Rectal smooth muscle tissue (tissue), 1 donor: ENCODE measurements at regions not wholly inside any gene's neighbourhood (a gene's known extent, or its start where the extent isn't known, plus 50 kb on each side); places are given as distances from the start of the nearest gene placed in this dataset.

Experiments used
- H3K27ac ChIP-seq: one replicate; pipeline ENCODE4 v1.7.0; 2013; ENCODE audit warnings: low read depth, low read length, inconsistent platforms
- H3K27me3 ChIP-seq: one replicate; pipeline ENCODE4 v1.7.0; 2013; ENCODE audit warnings: low read length; ENCODE audit not compliant: control insufficient read depth, insufficient read depth
- H3K36me3 ChIP-seq: one replicate; pipeline ENCODE4 v1.7.0; 2013; ENCODE audit warnings: low read length; ENCODE audit not compliant: control insufficient read depth, insufficient read depth
- H3K4me1 ChIP-seq: one replicate; pipeline ENCODE4 v1.7.0; 2013; ENCODE audit warnings: low read length; ENCODE audit not compliant: control insufficient read depth, insufficient read depth
- H3K4me3 ChIP-seq: one replicate; pipeline ENCODE4 v1.7.0; 2013; ENCODE audit warnings: low read length
- H3K9ac ChIP-seq: one replicate; pipeline ENCODE4 v1.7.0; 2013; ENCODE audit warnings: low read length

- Histone ChIP-seq H3K4me3 (no peak overlapping the region), H3K9ac (no peak overlapping the region), H3K27ac (no peak overlapping the region), H3K4me1 (no peaks in the 10 kb centered on the region), H3K27me3 (peaks cover 4% of the 10 kb centered on the region), H3K36me3 (no peaks in the 10 kb centered on the region)
Observed at GRCh38 chr14:97022741-97023140, 225.6 kb downstream of the VRK1 start.

GRCh38 chr14:97023871-97024270 lies 226.7 kb downstream of the VRK1 start:
- Histone ChIP-seq H3K4me3 (no peak overlapping the region), H3K36me3 (no peaks in the 10 kb centered on the region), H3K27me3 (peaks cover 4% of the 10 kb centered on the region), H3K27ac (no peak overlapping the region), H3K4me1 (no peaks in the 10 kb centered on the region), H3K9ac (no peak overlapping the region)

GRCh38 chr14:97024300-97024699 lies 227.1 kb downstream of the VRK1 start:
- no peak overlapping the region for H3K4me3 ChIP-seq
- H3K4me1 ChIP-seq, result no peaks in the 10 kb centered on the region
- peaks cover 4% of the 10 kb centered on the region for H3K27me3 ChIP-seq
- no peak overlapping the region for H3K27ac ChIP-seq
- H3K36me3 ChIP-seq, result no peaks in the 10 kb centered on the region
- no peak overlapping the region for H3K9ac ChIP-seq

- H3K27me3 ChIP-seq, result peaks cover 4% of the 10 kb centered on the region
- no peak overlapping the region for H3K9ac ChIP-seq
- no peaks in the 10 kb centered on the region for H3K36me3 ChIP-seq
- H3K4me1 ChIP-seq, result no peaks in the 10 kb centered on the region
- H3K27ac ChIP-seq, result no peak overlapping the region
- H3K4me3 ChIP-seq, result no peak overlapping the region
Observed at GRCh38 chr14:97025722-97026121, 228.5 kb downstream of the VRK1 start.

GRCh38 chr14:97027256-97027999 lies 230.2 kb downstream of the VRK1 start:
- Histone ChIP-seq H3K36me3 (no peaks in the 10 kb centered on the region), H3K4me1 (no peaks in the 10 kb centered on the region), H3K27me3 (peaks cover 4% of the 10 kb centered on the region), H3K4me3 (no peak overlapping the region), H3K9ac (no peak overlapping the region), H3K27ac (no peak overlapping the region)

- H3K9ac ChIP-seq, result no peak overlapping the region
- no peak overlapping the region for H3K4me3 ChIP-seq
- H3K27ac ChIP-seq, result no peak overlapping the region
- peaks cover 4% of the 10 kb centered on the region for H3K27me3 ChIP-seq
- H3K4me1 ChIP-seq, result no peaks in the 10 kb centered on the region
- no peaks in the 10 kb centered on the region for H3K36me3 ChIP-seq
Observed at GRCh38 chr14:97028382-97028781, 231.2 kb downstream of the VRK1 start.

- Histone ChIP-seq H3K27me3 (peaks cover 2% of the 10 kb centered on the region), H3K9ac (no peak overlapping the region), H3K27ac (no peak overlapping the region), H3K4me3 (no peak overlapping the region), H3K36me3 (no peaks in the 10 kb centered on the region), H3K4me1 (no peaks in the 10 kb centered on the region)
Observed at GRCh38 chr14:97029800-97030199, 232.6 kb downstream of the VRK1 start.

GRCh38 chr14:97031530-97031929 lies 234.3 kb downstream of the VRK1 start:
- H3K4me1 ChIP-seq, result no peaks in the 10 kb centered on the region
- peaks cover 2% of the 10 kb centered on the region for H3K27me3 ChIP-seq
- H3K4me3 ChIP-seq, result no peak overlapping the region
- no peak overlapping the region for H3K9ac ChIP-seq
- H3K27ac ChIP-seq, result no peak overlapping the region
- H3K36me3 ChIP-seq, result no peaks in the 10 kb centered on the region

GRCh38 chr14:97033556-97034081 lies 236.4 kb downstream of the VRK1 start:
- H3K27ac ChIP-seq, result no peak overlapping the region
- H3K4me3 ChIP-seq, result no peak overlapping the region
- no peaks in the 10 kb centered on the region for H3K4me1 ChIP-seq
- H3K9ac ChIP-seq, result no peak overlapping the region
- no peaks in the 10 kb centered on the region for H3K36me3 ChIP-seq
- no peaks in the 10 kb centered on the region for H3K27me3 ChIP-seq

GRCh38 chr14:97036086-97036852 lies 239.1 kb downstream of the VRK1 start:
- Histone ChIP-seq H3K4me1 (no peaks in the 10 kb centered on the region), H3K27me3 (no peaks in the 10 kb centered on the region)

GRCh38 chr14:97039717-97040363 lies 242.7 kb downstream of the VRK1 start:
- no peaks in the 10 kb centered on the region for H3K27me3 ChIP-seq
- H3K4me1 ChIP-seq, result no peaks in the 10 kb centered on the region
- H3K36me3 ChIP-seq, result no peaks in the 10 kb centered on the region
- no peak overlapping the region for H3K9ac ChIP-seq
- no peak overlapping the region for H3K4me3 ChIP-seq
- H3K27ac ChIP-seq, result no peak overlapping the region

More at GRCh38 chr14:97036086-97036852, 239.1 kb downstream of the VRK1 start:
- H3K27ac ChIP-seq, result no peak overlapping the region
- no peak overlapping the region for H3K9ac ChIP-seq
- no peaks in the 10 kb centered on the region for H3K36me3 ChIP-seq
- no peak overlapping the region for H3K4me3 ChIP-seq

- Histone ChIP-seq H3K9ac (no peak overlapping the region), H3K4me3 (no peak overlapping the region), H3K27ac (no peak overlapping the region), H3K27me3 (no peaks in the 10 kb centered on the region), H3K4me1 (no peaks in the 10 kb centered on the region), H3K36me3 (no peaks in the 10 kb centered on the region)
Observed at GRCh38 chr14:97046967-97047366, 249.8 kb downstream of the VRK1 start.
